SU-DHL-6 (cell line): ENCODE measurements at regions not wholly inside any gene's neighbourhood (a gene's known extent, or its start where the extent isn't known, plus 50 kb on each side); places are given as distances from the start of the nearest gene placed in this dataset.

Experiments used
- EZH2phosphoT487 ChIP-seq: fragments of 200-600 bp; sonication (generic), shearing (Covaris generic); conservative IDR thresholded peaks from 2 replicates; pipeline ENCODE4 v1.6.1; 2018; ENCODE audit warnings: mild to moderate bottlenecking, antibody characterized with exemption, low read length, moderate library complexity, mixed read lengths
- TF ChIP-seq, protein P1 (sequence below): fragments of 200-600 bp; sonication (generic); IDR thresholded peaks from one replicate; pipeline ENCODE4 v1.5.1; 2017; ENCODE audit warnings: antibody characterized with exemption, mild to moderate bottlenecking, low read length, moderate library complexity; ENCODE audit not compliant: insufficient read depth, poor library complexity, severe bottlenecking

- TF ChIP-seq, protein P1, sequence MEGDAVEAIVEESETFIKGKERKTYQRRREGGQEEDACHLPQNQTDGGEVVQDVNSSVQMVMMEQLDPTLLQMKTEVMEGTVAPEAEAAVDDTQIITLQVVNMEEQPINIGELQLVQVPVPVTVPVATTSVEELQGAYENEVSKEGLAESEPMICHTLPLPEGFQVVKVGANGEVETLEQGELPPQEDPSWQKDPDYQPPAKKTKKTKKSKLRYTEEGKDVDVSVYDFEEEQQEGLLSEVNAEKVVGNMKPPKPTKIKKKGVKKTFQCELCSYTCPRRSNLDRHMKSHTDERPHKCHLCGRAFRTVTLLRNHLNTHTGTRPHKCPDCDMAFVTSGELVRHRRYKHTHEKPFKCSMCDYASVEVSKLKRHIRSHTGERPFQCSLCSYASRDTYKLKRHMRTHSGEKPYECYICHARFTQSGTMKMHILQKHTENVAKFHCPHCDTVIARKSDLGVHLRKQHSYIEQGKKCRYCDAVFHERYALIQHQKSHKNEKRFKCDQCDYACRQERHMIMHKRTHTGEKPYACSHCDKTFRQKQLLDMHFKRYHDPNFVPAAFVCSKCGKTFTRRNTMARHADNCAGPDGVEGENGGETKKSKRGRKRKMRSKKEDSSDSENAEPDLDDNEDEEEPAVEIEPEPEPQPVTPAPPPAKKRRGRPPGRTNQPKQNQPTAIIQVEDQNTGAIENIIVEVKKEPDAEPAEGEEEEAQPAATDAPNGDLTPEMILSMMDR = no peak
- TF ChIP-seq EZH2phosphoT487 = no peak
These were observed 68.5 kb upstream of the CLDN10 start for GRCh38 chr13:95484052-95484451.
